ENCODE measurements at regions not wholly inside any gene's neighbourhood (a gene's known extent, or its start where the extent isn't known, plus 50 kb on each side); places are given as distances from the start of the nearest gene placed in this dataset.

- Histone ChIP-seq H3K36me3 (no peaks in the 10 kb centered on the region), H3K4me3 (ENCODE audit: low read depth, low read length) (no peak overlapping the region), H3K27ac (no peak overlapping the region), H3K9me3 (ENCODE audit: severe bottlenecking) (no peaks in the 10 kb centered on the region), H3K27me3 (ENCODE audit: insufficient read depth, low read depth, severe bottlenecking) (peaks cover 3% of the 10 kb centered on the region)
- no peak for DNase-seq
- no peak for TF ChIP-seq CTCF (IDR thresholded peaks at IDR 0.05; ENCODE audit: low read depth, low read length)
These were observed 125.5 kb downstream of the TMTC3 start for GRCh38 chr12:88267630-88268029.

- DNase-seq: no peak
- TF ChIP-seq CTCF (IDR thresholded peaks at IDR 0.05; ENCODE audit: low read depth, low read length): no peak
- Histone ChIP-seq H3K27ac (no peak overlapping the region), H3K27me3 (ENCODE audit: insufficient read depth, low read depth, severe bottlenecking) (peaks cover 3% of the 10 kb centered on the region), H3K4me3 (ENCODE audit: low read depth, low read length) (no peak overlapping the region), H3K36me3 (no peaks in the 10 kb centered on the region), H3K9me3 (ENCODE audit: severe bottlenecking) (no peaks in the 10 kb centered on the region)
These were observed 130.3 kb downstream of the TMTC3 start for GRCh38 chr12:88272456-88272855.

- H3K27me3 ChIP-seq (ENCODE audit: insufficient read depth, low read depth, severe bottlenecking): peaks cover 3% of the 10 kb centered on the region
- no peak overlapping the region for H3K27ac ChIP-seq
- DNase-seq: no peak
- H3K36me3 ChIP-seq: no peaks in the 10 kb centered on the region
- no peak overlapping the region for H3K4me3 ChIP-seq (ENCODE audit: low read depth, low read length)
- TF ChIP-seq CTCF (IDR thresholded peaks at IDR 0.05; ENCODE audit: low read depth, low read length): no peak
- H3K9me3 ChIP-seq (ENCODE audit: severe bottlenecking): no peaks in the 10 kb centered on the region
These were observed 131.3 kb downstream of the TMTC3 start for GRCh38 chr12:88273450-88273849.

- DNase-seq: no peak
These were observed 131.8 kb downstream of the TMTC3 start for GRCh38 chr12:88273875-88274274.

GRCh38 chr12:88291498-88292131 is 149.5 kb downstream of the TMTC3 start:
- DNase-seq: no peak

More at GRCh38 chr12:88273875-88274274, 131.8 kb downstream of the TMTC3 start:
- H3K27ac ChIP-seq: no peak overlapping the region
- peaks cover 3% of the 10 kb centered on the region for H3K27me3 ChIP-seq (ENCODE audit: insufficient read depth, low read depth, severe bottlenecking)
- no peaks in the 10 kb centered on the region for H3K9me3 ChIP-seq (ENCODE audit: severe bottlenecking)
- no peak for TF ChIP-seq CTCF (IDR thresholded peaks at IDR 0.05; ENCODE audit: low read depth, low read length)
- H3K4me3 ChIP-seq (ENCODE audit: low read depth, low read length): no peak overlapping the region
- no peaks in the 10 kb centered on the region for H3K36me3 ChIP-seq

More at GRCh38 chr12:88291498-88292131, 149.5 kb downstream of the TMTC3 start:
- Histone ChIP-seq H3K36me3 (no peaks in the 10 kb centered on the region), H3K27ac (no peak overlapping the region), H3K4me3 (ENCODE audit: low read depth, low read length) (no peak overlapping the region), H3K9me3 (ENCODE audit: severe bottlenecking) (no peaks in the 10 kb centered on the region), H3K27me3 (ENCODE audit: insufficient read depth, low read depth, severe bottlenecking) (peaks cover 2% of the 10 kb centered on the region)
- no peak for TF ChIP-seq CTCF (IDR thresholded peaks at IDR 0.05; ENCODE audit: low read depth, low read length)
